NCI-H128 (cell line): ENCODE measurements at regions not wholly inside any gene's neighbourhood (a gene's known extent, or its start where the extent isn't known, plus 50 kb on each side); places are given as distances from the start of the nearest gene placed in this dataset.
"Not testable (repeated sequence)": the region's sequence is repeated elsewhere in the genome, so short reads cannot be mapped to it uniquely, and the experiment has no call there.

ENCODE experiments used
- DNase-seq: peaks from one replicate; lab custom pipeline; 2025; ENCODE audit not compliant: unreplicated experiment; lab: John Stamatoyannopoulos, UW

DNA sequence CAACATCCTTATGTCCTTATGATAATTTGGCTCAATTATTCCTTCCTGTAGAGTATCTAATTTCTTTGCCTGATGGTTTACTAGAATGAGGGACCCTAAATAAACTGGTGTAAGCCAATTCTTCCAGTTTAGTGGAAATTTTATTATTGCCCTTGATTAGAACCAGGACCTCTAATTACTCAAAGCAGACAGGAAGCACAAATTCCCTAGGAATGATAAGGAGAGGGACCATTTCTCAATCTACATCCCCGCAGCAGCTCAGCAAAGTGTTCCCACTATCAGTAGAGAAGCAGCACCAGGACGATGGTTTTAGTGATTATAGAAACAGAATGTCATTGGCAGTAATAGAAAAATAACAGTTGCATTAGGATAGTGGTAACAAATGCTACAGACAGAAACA is 97.1 kb downstream of the PLPPR4 start:
- DNase-seq, result no peak

DNA sequence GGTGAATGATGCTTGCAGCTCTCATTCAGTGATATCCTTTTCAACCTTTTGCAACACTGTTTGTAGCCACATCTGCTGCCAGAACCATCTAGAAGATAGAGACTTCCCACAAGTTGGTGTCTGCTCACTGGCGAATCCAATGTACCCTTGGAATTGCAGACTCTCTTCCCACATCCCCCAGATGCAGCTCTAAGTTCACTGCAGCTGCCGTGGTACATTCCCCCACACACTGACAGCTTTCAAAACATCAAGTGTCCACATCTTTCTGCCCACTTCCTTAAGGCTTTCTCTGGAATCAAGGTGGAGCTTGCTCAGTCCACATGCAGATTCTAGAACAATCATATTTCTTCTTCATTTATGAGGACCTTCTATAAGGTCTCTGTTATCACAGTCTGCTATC is 99.2 kb downstream of the PLPPR4 start:
- no peak for DNase-seq

DNA sequence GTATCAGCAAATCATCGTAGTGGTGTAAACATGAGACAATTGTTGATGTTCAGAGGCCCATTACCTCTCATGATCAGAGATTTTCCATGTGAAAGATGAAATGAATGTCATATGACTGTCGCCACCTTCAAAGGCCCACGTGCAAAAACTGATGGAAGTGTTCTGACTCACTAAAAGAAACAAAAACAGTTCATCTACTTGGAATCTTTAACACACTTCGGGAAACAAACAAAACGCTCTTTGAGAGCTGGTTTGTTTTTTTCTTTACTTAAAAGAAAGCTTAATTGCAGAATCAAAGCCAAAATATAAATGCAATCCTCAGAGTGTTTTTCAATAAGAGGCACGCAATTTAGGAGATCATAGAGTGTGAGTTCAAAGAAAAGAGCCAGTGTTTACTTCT is 100.8 kb downstream of the PLPPR4 start:
- no peak for DNase-seq

DNA sequence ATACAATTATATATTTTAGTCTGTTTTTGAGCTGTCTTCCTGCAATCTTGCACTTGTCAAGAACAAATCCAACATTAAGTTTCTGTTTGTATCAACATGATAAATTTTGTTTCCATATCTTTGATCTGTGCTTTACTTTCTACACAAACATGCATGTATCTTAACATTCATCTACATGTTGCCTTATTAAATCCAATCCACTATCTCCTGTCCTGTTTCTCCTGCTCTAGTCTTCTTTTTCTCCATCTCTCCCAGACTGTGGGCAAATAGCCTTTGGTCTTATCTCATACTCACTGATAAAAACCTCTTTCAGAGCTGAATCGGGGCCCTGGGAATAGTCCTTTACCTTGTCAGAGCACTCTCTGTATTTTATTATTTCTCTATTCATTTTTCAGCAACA is 101.3 kb downstream of the PLPPR4 start:
- no peak for DNase-seq

DNA sequence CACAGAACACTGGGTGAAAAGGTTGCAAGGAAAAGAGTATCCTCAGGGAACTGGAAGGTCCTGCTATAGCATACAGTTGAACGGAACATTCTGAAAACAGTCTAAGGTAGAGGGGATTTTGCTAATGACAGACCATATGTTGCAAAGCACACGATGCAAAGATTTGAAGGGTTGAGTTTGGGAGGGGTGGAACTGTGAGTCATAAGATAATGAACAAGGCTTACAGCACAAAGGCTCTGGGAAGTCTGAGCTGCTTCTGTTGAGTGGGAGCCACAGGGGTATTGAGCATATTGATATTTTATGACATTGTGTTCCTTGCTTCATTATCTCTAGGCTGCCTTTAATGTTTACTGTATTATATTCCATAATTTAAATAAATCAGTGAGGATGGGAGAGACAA is 104.9 kb downstream of the PLPPR4 start:
- DNase-seq, result no peak

DNA sequence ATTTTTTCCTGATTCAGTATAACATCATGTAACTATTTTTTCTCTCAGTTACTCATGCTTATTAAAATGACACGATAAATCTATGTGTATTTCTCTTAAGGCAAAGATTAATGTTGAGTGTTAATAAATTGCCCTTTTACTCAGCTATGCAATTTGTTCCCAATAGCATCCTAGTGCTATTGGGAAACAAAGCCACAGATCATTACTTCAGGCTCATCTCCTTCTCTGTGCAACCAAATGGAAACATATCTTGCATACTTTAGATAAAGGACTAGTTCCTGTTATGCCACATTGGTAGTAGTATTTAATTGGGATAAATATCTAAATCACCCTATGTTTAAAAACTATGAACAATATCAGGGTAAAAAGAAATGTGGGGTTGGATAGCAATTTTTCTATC is 106.2 kb downstream of the PLPPR4 start:
- DNase-seq, result no peak

DNA sequence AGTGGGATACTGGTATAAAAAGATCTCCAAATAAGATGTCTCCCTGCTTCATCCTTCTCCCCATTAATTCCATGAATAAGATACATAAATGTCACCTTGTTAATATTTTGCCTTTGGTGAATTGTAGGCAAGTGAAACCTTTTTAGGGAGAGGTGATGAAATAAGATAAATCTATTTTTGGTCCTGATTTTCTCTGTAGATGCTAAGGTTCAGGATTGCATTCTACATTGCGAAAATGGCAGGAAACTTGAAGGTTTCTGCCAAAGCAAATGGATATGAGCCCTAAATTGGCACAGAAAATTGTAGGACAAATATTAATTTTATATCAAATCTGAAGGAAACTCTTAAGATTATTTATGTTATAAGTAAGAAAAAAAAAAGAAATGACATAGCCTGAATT is 107.1 kb downstream of the PLPPR4 start:
- no peak for DNase-seq

DNA sequence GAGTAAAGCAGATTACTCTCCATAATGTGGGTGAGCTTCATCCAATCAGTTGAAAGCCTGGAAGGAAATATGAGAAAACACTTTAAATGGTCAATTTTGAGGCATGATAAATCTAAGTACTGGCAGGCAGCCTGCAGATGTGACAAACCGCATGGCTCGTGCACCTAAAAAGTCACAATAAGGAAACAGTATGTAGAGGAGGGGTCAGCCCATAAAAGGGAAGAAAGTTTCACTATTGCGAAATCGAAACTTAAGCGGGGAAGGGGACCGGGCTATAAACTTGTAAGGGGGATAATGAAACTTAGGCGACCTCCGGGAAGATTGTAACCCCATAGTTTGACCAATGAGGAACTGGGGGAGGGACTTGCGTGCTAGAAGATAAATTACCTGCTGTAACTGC is 109.8 kb downstream of the PLPPR4 start:
- DNase-seq, result no peak

DNA sequence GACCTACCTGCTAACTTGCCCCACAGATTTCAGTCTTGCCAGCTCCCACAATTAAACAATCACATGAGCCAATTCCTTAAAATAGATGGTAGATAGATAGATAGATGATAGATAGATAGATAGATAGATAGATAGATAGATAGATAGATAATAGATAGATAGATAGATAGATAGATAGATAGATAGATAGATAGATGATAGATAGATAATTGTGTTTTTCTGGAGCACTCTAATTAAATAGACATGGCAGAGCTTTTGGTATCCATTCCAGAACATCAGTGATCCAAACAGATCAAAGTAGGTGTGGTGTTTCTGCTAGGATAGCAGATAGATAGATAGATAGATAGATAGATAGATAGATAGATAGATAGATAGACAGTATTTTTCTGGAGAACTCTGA is 110.4 kb downstream of the PLPPR4 start:
- DNase-seq, result not testable (repeated sequence)

DNA sequence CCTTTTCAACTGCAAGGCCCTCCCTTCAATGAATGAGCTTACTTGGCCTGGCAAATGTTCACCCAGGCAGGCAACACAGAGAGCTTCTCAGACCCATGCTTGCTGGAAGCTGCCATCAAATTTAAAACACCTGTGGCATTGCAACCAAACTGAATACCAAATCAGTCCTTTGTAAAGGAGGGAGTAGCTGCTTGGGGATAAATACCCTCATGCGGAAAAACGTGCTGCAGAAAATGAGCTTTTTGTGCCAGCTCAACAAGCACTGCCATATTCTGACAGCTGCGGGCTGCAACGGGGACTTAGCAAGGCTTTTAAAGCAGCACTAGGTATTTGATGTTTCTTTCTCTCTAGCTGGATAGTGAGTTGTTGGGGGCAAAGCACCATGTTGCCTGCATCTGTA is 119.7 kb downstream of the PLPPR4 start:
- no peak for DNase-seq

DNA sequence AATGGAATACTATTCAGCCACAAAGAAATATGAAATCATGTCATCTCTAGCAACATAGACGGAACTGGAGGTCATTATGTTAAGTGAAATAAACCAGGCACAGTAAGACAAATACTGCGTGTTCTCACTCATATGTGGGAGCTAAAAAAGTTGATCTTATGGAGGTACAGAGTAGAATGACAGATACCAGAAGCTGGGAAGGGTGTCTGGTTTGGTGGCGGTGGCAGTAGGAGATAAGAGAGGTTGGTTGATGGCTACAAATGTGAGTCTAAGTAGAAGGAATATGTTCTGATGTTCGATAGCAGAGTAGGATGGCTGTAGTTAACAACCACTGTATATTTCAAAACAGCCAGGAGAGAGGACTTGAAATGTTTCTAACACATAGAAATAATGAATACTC is 121.6 kb downstream of the PLPPR4 start:
- DNase-seq, result no peak

DNA sequence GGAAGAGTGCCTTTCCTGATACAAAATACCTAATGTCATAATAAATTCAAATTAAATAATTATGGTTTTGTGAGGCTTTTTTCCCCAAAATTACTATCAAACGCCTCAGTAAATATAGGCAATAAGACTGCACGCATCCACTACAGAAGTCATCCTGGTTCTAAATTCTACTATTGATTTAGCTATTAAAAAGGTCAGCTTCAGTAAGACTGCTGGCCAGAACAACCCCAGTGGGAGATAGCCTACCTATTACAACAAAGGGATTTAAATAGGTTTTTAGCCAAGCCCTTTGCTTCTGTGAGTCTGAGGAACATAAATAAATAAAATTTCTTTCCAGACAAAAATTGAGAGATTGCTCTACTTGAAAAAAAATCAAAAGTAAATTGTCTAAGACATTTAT is 132.1 kb downstream of the PLPPR4 start:
- DNase-seq, result no peak

DNA sequence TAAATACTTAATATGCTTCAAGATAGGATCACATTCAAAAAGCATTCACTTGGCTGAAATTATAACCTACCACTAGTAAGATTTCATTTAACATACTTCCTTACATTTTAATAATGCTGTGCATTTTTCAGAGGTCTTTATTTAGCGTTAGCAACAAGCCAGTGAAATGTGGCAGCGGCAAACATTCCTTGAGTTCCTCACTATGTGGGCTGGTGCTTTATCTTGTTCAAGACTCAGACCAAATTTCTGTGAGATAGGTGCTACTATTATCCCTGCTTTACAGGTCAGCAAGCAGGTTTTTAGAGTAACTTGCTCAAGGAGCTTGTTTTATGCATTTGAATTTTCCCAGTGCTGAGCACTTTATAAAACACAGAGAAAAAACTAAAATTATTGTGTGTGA is 132.7 kb downstream of the PLPPR4 start:
- DNase-seq, result no peak

DNA sequence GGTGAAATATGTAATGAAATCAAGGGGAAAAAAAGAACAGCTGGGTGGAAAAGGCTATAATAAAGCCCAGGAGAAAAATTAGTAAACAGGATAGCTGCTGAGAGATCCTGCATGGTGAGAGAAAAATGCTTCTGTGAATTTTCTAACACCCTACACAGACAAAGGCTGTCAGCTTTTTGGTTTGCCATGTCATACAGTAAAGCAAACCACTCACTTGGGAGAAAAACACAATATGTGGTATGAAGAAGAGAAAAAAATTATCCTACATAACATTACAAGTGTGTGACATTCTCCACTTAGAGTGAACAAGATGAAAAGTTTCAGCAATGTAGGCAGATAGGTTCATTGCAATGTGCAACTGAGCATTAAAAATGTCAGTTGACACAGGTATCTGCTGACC is 133.6 kb downstream of the PLPPR4 start:
- no peak for DNase-seq

DNA sequence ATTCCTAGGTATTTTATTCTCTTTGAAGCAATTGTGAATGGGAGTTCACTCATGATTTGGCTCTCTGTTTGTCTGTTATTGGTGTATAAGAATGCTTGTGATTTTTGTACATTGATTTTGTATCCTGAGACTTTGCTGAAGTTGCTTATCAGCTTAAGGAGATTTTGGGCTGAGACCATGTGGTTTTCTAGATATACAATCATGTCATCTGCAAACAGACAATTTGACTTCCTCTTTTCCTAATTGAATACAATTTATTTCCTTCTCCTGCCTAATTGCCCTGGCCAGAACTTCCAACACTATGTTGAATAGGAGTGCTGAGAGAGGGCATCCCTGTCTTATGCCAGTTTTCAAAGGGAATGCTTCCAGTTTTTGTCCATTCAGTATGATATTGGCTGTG is 137.3 kb downstream of the PLPPR4 start:
- not testable (repeated sequence) for DNase-seq

DNA sequence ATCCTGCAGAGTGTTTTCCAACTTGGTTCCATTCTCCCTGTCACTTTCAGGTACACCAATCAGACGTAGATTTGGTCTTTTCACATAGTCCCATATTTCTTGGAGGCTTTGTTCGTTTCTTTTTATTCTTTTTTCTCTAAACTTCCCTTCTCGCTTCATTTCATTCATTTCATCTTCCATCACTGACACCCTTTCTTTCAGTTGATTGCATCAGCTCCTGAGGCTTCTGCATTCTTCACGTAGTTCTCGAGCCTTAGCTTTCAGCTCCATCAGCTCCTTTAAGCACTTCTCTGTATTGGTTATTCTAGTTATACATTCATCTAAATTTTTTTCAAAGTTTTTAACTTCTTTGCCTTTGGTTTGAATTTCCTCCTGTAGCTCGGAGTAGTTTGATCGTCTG is 140.1 kb downstream of the PLPPR4 start:
- DNase-seq, result not testable (repeated sequence)

DNA sequence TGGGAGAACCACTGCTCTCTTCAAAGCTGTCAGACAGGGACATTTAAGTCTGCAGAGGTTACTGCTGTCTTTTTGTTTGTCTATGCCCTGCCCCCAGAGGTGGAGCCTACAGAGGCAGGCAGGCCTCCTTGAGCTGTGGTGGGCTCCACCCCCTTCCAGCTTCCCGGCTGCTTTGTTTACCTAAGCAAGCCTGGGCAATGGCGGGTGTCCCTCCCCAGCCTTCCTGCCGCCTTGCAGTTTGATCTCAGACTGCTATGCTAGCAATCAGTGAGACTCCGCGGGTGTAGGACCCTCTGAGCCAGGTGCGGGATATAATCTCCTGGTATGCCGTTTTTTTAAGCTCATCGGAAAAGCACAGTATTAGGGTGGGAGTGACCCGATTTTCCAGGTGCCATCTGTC is 141.0 kb downstream of the PLPPR4 start:
- DNase-seq, result not testable (repeated sequence)

DNA sequence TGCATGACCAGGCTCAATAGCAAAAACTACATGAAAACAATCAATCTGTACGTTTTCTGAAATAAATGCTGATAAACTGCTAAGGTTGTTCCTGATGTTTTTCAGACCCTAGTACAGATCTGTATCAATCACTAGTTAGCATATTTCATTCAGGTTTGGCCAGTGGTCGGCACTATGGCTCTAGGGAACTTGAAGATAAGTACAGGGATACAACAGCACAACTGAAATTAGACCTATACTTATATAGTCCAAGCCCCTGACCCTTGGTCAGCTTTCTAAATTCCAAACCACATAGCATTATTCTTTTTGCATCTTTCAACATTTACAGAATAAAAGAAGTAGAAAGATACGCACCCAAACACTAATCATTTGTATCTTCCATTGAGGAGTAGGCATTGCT is 142.7 kb downstream of the PLPPR4 start:
- no peak for DNase-seq

DNA sequence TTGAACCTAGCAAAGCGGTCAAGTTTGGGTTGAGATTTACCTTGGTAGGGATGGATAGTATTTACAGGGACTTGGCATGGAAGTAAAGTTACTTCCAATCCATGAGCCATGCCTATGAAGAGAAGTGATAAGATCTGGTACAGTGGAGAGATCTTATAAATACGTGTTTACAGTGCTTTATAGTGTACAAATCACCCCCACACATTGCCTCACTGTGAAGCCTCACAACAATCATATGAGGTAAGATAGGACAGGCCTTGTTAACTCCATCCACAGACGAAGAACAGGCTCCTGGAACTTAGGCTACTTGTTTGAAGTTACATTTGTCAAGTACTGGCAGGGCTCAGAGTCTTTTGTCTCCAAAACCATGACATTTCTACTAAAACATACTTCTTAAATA is 159.8 kb downstream of the PLPPR4 start:
- no peak for DNase-seq

DNA sequence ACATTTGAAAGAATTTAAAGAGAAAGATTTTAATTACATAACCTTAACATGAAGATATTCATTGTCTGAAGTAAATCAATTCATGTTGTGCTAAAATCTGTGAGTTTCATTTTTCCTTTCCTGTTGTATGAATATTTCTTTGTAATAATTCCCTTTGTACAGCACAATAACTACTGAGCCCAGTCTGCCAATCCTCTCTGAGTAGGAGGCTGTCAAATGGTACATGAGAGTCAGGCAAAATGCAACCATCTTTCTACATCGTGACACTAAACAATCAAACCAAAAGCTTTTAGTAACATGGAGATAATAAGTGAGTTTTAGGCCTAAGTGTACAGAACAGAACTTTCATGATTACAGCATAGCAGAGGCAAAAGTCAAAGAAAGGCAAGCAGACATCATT is 165.5 kb downstream of the PLPPR4 start:
- DNase-seq, result no peak

DNA sequence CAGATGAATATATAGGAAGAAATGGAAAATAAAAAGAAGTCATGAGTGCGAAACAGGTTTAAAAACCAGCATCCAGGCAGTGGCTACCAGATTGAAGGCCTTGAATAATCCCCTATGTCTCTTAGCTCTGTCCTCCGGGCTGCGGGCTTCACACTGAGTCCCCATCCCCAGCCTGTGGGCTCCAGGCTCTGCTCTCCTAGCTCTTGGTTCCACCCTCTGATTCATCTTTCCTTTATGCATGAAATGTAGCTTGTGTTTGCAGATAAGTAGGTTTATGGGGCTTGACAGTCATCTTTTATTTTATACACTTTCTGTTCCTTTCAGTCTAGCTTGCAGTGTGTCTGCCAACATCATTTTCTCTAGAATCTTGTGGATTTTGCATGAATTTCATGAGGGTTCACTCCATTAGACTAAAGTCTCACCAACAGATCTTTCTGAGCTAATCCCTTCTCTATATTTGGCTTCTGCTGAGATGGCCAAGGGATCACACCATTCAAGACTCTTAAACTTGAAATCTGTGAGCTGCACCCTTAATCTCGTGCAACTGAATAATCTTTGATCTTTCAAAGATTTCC is 174.5 kb downstream of the PLPPR4 start:
- DNase-seq, result no peak

DNA sequence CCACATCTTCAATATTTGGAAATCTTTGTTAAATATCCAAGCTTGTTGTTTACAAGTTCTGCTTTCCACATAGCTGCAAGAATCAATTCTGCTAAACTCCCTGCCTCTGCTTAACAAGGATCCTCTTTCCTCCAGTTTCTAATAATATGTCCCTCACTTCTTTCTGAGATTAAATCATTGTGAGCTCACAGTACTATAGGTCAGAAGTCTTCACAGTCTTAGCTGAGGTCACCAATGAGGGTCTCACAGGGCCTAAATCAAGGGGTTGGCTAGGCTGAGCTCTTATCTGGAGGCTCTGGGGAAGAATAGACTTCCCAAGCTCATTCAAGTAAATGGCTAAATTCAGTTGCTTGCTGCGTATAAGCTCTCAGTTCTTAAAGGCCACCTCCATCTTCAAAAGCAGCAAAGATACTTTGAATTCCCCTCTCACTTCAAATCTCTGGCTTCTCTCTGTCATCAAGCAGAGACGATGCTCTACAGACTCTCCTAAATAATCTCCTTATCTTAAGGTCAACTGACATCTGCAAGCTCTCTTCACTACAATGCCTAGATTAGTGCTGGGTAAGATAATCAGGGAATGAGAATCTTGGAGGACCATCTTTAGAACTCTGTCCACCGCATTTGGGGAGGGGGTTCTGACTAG is 175.3 kb downstream of the PLPPR4 start:
- DNase-seq, result no peak
